Spleen (tissue), 7 donors: ENCODE measurements at regions not wholly inside any gene's neighbourhood (a gene's known extent, or its start where the extent isn't known, plus 50 kb on each side); places are given as distances from the start of the nearest gene placed in this dataset.

Experiments
- POLR2A ChIP-seq, 3 donors: fragments of 450-650 bp; IDR thresholded peaks; one replicate each; pipeline ENCODE4 v1.5.1; 2017; ENCODE audit warnings: antibody characterized with exemption in 3 of 3, mild to moderate bottlenecking in 1 of 3
- TF ChIP-seq, protein P1 (sequence below), 11 experiments: fragments of 200-600 bp in 7 of 11; fragments of 450-650 bp in 4 of 11; sonication (generic) in 4 of 11; IDR thresholded peaks in 8 of 11; conservative IDR thresholded peaks in 3 of 11; 1 replicate in 7 of 11; 2 replicates in 4 of 11; pipeline versions ENCODE4 v1.4.0 to v1.8.0; 2016 to 2021; ENCODE audit warnings: antibody characterized with exemption in 11 of 11, inconsistent platforms in 4 of 11, mild to moderate bottlenecking in 1 of 11
- donor health status: DM: no; HTN: no; CAD: no; lungs with moderate emphysema.
- donor health status: DM: no; HTN: no; CAD: no.
- donor health status: DM: no; HTN: no; CAD: no.

DNA sequence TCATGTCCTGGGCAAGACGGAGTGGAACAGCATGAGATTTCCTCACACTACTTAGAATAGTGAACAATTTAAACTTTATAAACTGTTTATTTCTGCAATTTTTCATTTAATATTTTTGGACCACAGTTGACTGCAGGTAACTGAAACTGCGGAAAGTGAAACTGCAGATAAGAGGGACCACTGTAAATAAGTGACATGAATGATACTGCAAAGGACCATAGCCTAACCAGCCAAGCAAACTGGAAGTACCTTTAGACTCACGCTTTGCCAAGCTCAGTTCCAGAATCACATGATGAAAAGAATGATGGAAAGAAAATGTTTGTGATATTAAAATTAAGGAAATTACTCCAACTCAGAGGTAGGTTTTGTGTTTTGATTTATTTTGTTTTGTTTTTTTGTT, 94.6 kb upstream of the ITGA4 start:
- TF ChIP-seq, protein P1, sequence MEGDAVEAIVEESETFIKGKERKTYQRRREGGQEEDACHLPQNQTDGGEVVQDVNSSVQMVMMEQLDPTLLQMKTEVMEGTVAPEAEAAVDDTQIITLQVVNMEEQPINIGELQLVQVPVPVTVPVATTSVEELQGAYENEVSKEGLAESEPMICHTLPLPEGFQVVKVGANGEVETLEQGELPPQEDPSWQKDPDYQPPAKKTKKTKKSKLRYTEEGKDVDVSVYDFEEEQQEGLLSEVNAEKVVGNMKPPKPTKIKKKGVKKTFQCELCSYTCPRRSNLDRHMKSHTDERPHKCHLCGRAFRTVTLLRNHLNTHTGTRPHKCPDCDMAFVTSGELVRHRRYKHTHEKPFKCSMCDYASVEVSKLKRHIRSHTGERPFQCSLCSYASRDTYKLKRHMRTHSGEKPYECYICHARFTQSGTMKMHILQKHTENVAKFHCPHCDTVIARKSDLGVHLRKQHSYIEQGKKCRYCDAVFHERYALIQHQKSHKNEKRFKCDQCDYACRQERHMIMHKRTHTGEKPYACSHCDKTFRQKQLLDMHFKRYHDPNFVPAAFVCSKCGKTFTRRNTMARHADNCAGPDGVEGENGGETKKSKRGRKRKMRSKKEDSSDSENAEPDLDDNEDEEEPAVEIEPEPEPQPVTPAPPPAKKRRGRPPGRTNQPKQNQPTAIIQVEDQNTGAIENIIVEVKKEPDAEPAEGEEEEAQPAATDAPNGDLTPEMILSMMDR (IDR thresholded peaks at IDR 0.05 in 8 of 11, conservative IDR thresholded peaks at IDR 0.05 in 3 of 11) = no peak
- no peak for TF ChIP-seq POLR2A (IDR thresholded peaks at IDR 0.05)
